ENCODE measurements at regions not wholly inside any gene's neighbourhood (a gene's known extent, or its start where the extent isn't known, plus 50 kb on each side); places are given as distances from the start of the nearest gene placed in this dataset.
A peak's percentile ranks its signal among the peaks of the same experiment; 100 is the strongest.
"Not testable (repeated sequence)": the region's sequence is repeated elsewhere in the genome, so short reads cannot be mapped to it uniquely, and the experiment has no call there.

DNA sequence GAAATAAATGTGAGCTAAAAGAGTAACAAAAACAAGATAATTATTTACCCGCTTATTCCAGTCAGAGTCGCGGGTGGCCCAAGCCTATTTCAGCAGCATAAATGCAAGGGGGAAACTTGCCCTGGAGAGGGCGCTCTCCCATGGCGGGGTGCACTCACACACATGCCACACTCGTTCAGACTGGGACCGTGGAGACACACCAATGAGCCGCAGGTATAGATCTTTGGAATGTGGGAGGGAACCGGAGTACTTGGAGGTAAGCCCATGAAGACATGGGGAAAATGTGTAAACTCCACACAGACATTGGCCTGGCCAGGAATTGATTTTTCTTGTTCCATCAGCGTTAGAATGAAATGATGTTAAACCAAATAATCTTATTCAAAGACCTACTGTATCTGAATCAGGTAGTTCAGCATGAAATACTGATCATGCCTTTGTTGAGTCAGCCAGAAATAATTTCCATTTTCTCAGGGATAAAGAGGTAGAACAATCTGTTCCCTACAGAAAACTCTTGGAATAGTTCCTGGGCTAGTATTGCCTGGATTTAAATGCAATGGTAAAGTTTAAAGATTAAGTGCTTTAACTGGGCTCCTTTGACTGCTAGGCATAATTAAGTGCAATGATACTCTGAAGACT, 191.5 kb downstream of the MCHR2 start:
- no peak for DNase-seq (ENCODE audit: low read depth in 2 of 3, low spot score in 1 of 3)

DNA sequence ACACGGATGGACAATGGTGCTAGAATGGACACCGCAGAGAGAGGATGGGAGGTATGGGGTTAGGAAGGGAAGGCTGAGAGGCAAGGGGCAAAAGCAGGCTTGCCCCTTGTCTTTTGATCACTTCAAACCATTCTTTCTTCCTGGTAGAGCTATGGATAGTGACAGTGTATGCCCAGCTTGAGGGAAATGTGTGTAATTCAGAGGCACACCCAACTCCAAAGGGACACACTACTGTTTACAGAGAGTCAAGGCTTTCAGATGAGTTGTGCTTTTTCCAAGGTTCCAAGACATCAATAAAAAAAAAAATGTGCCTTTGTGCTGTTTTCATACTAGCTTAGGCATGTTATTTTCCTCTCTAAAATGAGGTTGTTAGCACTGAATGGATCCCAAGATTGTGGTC, 185.0 kb downstream of the MCHR2 start:
- DNase-seq (ENCODE audit: low read depth in 2 of 3, low spot score in 1 of 3), result no peak

GRCh38 chr6:99810295-99810694, 183.7 kb downstream of the MCHR2 start:
- no peak for DNase-seq (ENCODE audit: low read depth in 2 of 3, low spot score in 1 of 3)

DNA sequence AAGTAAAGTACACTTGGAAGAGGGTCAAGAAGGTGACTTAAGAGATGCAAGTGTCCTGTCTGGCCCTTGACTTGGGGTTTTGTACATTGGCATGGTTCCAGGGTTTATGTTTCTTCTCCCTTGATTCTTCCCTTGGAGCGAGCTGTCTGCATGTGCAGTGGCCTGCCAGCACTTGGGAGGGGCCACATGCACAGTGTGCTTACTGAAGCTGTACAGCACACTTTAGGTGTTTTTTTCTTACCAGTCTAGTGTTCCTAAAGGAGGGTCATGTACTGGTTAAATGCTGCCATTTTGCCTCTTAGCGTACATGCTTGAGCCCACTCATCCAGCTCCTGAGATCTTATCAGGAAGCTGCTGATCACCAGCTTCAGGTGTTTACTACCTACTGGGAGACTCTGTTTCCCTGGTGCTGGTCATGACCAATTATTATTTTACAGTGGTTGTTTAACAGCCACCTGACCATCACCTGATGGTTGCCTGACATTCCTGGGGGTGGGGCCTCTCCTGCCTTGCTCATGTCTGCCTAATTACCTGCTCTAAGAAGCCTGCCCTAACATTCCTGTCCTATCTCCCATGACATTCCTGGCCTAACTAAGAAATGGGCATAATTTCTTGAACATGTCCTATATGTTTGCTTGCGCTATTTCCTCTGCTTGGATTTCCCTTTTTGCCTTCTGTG, 182.9 kb downstream of the MCHR2 start:
- DNase-seq (ENCODE audit: low read depth in 2 of 3, low spot score in 1 of 3), result no peak

DNA sequence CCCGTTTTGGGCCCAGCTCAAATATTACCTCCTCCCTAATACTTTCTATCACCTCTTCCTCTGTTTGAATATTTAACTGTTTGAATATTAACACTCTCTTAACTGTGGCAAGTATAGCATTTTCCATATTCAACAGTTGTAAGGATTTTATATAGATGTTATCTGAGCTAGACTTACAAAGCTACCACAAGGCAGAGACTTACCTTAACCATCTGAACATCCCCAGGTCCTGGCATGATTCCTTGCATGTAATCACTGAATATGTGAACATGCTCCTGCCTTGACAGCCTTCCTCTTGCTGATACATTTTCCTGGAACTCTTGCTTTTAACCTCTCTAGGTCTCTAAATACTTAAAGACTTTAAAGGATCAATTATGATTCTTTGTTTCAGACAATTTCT, 182.4 kb downstream of the MCHR2 start:
- no peak for DNase-seq (ENCODE audit: low read depth in 2 of 3, low spot score in 1 of 3)

DNA sequence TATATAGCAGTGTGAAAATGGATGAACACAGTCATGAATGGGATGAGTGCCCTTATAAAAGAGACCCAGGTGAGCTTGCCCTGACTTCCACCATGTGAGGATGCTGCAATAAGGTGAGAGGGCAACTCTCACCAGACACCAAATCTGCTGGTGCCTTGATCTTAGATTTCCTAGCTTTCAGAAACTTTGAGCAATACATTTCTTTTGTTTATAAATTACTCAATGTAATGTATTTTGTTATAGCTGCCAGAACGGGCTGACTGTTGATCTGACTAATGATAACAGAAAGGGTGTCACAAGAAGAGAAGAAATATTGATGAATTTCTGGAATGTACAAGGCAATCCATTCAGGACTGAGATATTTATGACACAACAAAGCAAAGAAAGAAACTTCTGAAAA, 180.5 kb downstream of the MCHR2 start:
- DNase-seq (ENCODE audit: low read depth in 2 of 3, low spot score in 1 of 3), result no peak

GRCh38 chr6:99814230-99814928, 179.6 kb downstream of the MCHR2 start:
- DNase-seq (ENCODE audit: low read depth in 2 of 3, low spot score in 1 of 3), result no peak

DNA sequence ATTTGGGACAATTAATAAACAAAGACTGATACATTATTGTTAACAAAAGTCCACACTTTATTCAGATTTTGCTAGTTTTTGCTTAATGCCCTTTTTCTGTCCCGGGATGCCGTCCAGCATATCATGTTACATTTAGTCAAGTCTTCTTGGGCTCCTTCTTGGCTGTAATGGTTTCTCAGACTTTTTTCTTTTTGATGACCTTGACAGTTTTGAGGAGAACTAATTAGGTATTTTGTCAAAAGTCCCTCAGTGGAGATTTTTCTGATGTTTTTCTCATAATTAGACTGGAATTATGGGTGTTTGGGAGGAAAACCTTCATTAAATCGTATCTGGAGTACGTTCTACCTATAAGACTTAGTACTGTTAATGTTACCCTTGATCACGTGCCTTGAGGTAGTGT, 177.2 kb downstream of the MCHR2 start:
- DNase-seq (ENCODE audit: low read depth in 2 of 3, low spot score in 1 of 3), result no peak

GRCh38 chr6:99818161-99818560, 175.9 kb downstream of the MCHR2 start:
- no peak for DNase-seq (ENCODE audit: low read depth in 2 of 3, low spot score in 1 of 3)

- DNase-seq (ENCODE audit: low read depth in 2 of 3, low spot score in 1 of 3), result no peak
Observed at GRCh38 chr6:99819853-99820252, 174.2 kb downstream of the MCHR2 start.

GRCh38 chr6:99821164-99821563, 172.9 kb downstream of the MCHR2 start:
- DNase-seq (ENCODE audit: low read depth in 2 of 3, low spot score in 1 of 3), result no peak

- DNase-seq (ENCODE audit: low read depth in 2 of 3, low spot score in 1 of 3), result peak in 1 of 3 donors; percentile 10
Observed at GRCh38 chr6:99822741-99823512, 171.1 kb downstream of the MCHR2 start.

- not testable (repeated sequence) for DNase-seq (ENCODE audit: low read depth in 2 of 3, low spot score in 1 of 3)
Observed at GRCh38 chr6:99823513-99824235, 170.3 kb downstream of the MCHR2 start.

DNA sequence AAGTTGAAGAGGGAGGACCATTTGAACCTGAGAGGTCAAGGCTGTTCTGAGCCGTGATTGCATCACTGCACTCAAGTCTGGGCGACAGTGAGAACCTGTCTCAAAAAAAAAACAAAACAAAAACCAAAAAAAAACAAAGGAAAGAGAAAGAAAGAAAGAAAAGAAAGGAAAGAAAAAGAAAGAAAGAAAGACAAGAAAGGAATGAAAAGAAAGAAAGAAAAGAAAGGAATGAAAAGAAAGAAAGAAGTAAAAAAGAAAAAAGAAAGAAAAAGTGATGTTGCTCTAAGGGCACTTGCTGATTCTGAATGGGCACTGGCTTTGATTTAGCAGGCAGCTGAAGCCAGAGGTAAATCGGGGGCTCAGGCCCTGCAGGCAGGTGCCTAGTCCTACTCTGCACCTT, 161.0 kb downstream of the MCHR2 start:
- DNase-seq (ENCODE audit: low read depth in 2 of 3, low spot score in 1 of 3), result no peak

- no peak for DNase-seq (ENCODE audit: low read depth in 2 of 3, low spot score in 1 of 3)
Observed at GRCh38 chr6:99836471-99836870, 157.6 kb downstream of the MCHR2 start.

GRCh38 chr6:99838607-99839006, 155.4 kb downstream of the MCHR2 start:
- no peak for DNase-seq (ENCODE audit: low read depth in 2 of 3, low spot score in 1 of 3)

GRCh38 chr6:99841297-99841696, 152.7 kb downstream of the MCHR2 start:
- no peak for DNase-seq (ENCODE audit: low read depth in 2 of 3, low spot score in 1 of 3)

DNA sequence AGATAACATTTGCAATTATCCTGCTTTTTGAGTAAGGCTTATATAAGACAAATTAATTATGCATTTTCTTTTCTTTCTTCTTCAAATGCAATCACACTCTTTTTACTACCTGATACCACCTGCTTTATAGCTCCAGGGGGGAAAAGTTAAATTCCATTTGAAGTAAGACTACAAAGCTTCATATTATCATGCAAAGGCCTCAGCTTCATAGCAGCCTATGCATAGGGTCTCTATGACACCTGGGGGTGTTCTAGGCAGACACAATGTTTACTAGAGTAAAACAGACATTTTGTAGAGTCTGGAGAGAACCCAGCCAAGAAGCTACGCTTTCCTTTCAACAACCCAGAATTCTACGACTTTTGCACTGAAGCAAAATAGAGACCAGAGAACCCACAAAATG, 148.0 kb downstream of the MCHR2 start:
- DNase-seq (ENCODE audit: low read depth in 2 of 3, low spot score in 1 of 3), result no peak

DNA sequence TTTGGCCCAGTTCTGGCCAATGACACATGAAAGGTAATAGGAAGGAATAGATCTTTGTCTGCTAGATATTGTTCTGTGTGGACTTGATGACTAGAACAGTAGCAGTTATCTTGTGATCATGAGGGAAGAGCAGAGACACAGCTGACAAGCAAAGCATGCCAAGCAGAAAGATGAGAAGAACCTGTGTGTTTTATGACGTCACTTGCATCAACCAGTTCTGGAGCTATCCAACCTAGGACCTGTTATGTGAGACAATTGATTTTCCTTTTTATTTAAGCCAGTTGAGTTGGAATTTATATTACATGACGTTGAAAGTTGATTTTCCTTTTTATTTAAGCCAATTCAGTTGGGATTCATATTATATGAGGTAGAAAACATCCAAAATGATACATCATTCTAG, 143.2 kb downstream of the MCHR2 start:
- no peak for DNase-seq (ENCODE audit: low read depth in 2 of 3, low spot score in 1 of 3)

DNA sequence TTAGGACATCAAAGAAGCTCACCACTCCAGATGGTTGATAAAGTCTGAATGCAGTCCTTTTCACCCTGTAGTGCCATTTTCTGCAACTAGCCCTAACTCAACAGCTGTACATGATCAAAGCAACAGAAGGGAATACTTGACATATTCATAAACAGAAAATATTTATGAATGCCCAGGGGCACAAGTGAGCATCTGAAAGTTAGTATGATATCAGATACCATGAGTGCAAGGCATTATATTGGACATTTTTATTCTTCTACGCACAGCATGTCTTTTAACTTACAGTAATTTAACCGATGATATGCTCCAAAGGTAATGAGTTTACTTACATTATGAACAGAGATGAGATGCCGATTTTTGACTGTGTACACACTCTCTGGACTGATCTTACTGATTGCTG, 142.0 kb downstream of the MCHR2 start:
- no peak for DNase-seq (ENCODE audit: low read depth in 2 of 3, low spot score in 1 of 3)

DNA sequence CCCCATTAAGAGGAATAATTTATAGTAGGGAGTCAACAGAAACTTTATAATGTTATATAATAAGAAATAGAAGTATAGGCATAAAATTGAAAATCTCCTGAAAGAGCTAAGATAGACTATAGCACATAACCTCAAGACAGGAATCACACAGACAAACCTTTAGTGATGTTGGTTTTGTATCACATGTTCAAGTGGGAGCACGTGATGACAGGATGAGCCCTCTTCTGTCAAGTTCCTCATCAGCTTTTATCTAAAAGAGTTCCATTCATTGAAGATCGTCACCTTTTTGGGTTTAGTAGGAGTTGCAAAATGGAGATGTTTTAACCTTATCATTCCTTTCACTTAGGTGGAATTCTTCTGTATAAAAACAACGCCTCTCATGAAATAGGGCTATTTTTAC, 127.0 kb downstream of the MCHR2 start:
- DNase-seq (ENCODE audit: low read depth in 2 of 3, low spot score in 1 of 3), result no peak
